Epithelial cell of esophagus (primary cell): ENCODE measurements at regions not wholly inside any gene's neighbourhood (a gene's known extent, or its start where the extent isn't known, plus 50 kb on each side); places are given as distances from the start of the nearest gene placed in this dataset.

Experiments
- DNase-seq: peaks from one replicate; pipeline ENCODE4 v3.0.0; 2010; ENCODE audit warnings: low read depth
- H3K4me3 ChIP-seq: 2 replicates; pipeline ENCODE4 v1.5.1; 2011; ENCODE audit warnings: mild to moderate bottlenecking, low read length, control low read depth
- TF ChIP-seq, protein P1 (sequence below): IDR thresholded peaks from 2 replicates; pipeline ENCODE4 v1.5.1; 2011; ENCODE audit warnings: low read depth, mild to moderate bottlenecking, low read length, control low read depth, inconsistent platforms; ENCODE audit not compliant: insufficient read depth; ENCODE audit errors: missing control alignments

DNA sequence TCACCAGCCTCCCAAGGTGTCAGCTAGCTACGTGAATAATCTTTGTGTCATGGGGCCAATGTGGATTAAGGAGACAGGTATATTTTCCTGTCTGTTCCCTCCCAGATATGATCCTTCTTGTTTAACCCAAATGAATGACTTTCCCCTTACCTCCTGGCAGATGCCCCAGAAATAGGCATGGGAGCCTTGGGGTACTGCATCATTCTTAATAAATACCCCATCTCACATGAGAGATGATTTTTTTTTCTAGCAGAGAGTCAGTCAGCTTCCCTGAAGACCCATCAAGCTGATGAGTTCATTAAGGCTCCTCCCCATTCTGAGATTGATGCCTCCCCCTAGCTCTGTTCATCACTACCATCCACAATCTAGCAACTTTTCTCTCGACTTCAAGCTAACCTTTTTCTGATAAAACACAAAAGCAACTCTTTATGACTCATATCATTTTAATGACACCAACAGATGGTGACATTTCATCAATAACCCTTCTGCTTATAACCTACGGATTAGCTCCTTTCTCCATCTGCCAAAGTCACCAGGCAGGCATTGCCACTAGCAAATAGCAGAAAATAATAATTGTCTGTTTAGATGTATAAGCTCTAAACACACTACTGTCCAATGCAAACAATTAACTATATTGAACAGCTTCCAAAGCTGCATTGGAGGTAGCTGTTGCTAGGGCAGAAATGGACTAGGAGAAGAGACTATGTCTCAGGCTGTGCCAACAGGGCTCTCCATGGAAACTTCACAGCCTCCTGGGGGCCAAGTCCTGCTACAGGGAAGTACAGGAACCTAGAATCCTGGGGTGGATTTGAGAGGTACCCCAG is 143.7 kb downstream of the ACER2 start:
- TF ChIP-seq, protein P1, sequence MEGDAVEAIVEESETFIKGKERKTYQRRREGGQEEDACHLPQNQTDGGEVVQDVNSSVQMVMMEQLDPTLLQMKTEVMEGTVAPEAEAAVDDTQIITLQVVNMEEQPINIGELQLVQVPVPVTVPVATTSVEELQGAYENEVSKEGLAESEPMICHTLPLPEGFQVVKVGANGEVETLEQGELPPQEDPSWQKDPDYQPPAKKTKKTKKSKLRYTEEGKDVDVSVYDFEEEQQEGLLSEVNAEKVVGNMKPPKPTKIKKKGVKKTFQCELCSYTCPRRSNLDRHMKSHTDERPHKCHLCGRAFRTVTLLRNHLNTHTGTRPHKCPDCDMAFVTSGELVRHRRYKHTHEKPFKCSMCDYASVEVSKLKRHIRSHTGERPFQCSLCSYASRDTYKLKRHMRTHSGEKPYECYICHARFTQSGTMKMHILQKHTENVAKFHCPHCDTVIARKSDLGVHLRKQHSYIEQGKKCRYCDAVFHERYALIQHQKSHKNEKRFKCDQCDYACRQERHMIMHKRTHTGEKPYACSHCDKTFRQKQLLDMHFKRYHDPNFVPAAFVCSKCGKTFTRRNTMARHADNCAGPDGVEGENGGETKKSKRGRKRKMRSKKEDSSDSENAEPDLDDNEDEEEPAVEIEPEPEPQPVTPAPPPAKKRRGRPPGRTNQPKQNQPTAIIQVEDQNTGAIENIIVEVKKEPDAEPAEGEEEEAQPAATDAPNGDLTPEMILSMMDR: no peak
- DNase-seq: no peak
- no peak overlapping the region for H3K4me3 ChIP-seq

DNA sequence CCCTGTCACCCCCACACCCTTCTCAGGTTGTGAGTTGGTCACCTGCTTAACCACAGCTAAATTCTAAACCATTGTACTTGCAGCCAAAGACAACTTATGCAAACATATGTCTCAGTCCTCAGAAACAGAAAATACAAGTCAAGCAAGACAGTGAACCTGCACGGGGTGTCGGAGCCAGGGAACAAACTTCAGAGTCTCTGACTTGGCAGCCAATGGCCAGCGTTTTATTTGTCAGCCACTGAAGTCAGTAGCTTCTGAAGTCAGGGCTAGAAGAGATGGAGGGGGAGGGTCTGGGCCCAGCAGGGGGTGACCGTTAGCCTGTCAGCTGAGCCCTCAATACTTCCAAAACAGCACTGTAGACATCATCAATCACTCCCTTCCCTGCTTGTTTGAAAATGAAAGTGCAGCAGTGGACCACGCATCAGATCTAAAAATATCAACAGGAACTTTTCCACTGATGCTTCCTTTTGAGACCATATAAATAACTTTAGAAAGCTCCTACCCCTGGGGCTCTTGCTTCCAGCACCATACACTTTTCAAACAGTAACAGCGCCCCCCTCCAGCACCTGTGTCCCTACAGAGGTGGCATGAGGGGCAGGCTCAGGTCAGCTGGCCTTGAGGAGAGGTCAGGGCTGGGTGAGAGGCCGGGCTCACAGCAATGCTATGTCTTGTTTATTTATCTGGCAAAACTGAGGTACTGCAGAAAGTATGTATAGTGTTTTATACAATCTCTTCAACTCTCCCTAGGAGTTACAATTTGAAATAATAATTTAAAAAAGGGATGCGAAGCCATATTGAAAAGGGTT is 142.5 kb downstream of the ACER2 start:
- DNase-seq: no peak
- TF ChIP-seq, protein P1: no peak
- H3K4me3 ChIP-seq: no peak overlapping the region

DNA sequence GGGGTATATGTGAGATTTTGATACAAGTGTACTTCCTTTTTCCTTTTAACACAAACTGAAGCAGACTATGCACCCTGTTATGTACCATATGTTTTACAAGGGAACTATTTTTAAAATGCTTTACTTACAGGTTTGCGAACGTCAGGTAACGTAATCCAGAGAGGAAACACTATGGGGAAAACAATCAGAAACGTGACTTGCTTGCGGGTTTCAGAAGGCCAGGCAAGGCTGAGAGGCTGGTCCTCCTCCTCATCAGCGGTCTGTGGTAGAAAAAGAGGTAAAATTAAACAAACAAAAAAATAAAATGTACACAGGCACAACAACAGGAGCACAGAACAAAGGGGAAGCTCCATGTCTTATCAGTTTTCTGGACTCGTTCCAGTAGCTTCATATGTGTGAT is 141.2 kb downstream of the ACER2 start:
- TF ChIP-seq, protein P1: no peak
- no peak for DNase-seq
- H3K4me3 ChIP-seq: no peak overlapping the region

DNA sequence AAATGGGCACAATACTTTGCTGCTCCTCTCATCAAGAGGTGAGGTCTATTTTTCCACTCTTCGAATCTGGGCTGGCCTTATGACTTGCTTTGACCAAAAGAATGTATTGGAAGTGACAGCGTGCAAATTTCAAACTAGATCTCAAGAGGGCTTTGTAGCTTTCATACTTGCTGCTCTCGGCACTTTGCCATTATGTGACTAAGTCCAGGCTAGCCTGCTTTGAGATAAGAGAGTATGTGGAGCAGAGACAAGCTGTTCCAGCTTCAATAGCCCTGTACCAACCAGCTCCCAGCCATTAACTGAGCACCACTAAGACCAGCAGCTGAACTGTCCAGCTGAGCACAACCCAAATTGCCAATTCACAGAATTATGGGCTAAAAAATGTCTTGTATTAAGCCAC is 124.6 kb downstream of the ACER2 start:
- no peak for DNase-seq
- TF ChIP-seq, protein P1: no peak

DNA sequence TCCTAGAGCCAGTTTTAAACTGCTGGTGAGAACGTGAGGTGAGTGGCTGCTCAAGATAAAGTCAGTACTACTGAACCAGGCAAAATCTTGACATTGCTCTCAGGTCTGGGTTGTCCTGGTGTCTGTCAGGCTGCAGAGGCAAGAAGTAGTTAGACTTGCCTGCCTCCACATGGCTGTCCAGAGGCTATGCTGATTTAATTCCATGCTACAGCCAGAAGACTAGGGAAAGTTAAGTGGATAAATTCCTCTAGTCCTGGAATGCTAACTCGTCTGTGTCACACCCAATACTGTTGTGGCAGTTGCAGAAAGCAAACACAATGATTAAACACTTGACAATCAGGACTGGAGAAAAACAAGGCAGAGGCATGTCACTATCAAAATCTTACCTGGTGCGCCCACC is 118.9 kb downstream of the ACER2 start:
- TF ChIP-seq, protein P1: no peak
- no peak for DNase-seq
- H3K4me3 ChIP-seq: no peak overlapping the region

More for the DNA sequence above, 124.6 kb downstream of the ACER2 start:
- no peak overlapping the region for H3K4me3 ChIP-seq

DNA sequence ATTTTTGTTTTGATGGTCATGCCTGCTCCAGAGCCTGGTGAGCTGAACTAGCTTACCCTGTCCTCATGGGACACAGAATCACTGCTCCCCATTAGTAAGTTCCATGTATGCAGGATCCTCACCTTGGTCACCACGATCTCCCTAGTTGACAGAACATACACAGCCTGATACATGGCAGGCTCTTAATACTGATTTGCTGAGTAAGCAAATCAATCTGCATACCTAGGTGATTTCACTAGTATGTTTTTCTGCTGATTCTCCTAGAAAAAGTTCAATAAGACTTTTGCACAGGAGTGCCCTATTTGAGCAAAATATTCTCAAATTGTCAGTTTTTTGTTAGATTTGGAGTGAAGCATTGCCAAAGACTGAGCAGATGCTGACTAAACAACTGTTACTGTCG is 113.7 kb downstream of the ACER2 start:
- H3K4me3 ChIP-seq: no peak overlapping the region
- TF ChIP-seq, protein P1: no peak
- DNase-seq: no peak

DNA sequence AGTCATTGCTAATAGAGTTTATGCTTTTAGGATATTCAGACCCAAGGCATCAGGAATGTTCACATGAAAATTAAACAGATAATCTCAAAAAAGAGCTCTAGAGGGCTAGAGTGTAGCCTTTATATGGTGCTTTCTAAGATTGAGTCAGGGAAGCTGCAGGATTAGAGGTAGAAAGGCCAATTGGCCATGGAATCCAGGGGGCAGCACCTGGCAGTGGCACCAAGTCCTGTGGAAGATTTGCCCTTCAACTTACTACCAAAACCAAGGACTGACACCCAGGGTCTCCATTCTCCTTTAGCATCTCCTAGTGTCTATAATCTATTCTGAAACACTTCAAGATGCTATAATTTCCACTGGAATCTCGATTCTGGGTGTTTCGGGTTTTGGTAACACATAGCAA is 112.4 kb downstream of the ACER2 start:
- TF ChIP-seq, protein P1: no peak
- H3K4me3 ChIP-seq: no peak overlapping the region
- DNase-seq: no peak
